ENCODE measurements at regions not wholly inside any gene's neighbourhood (a gene's known extent, or its start where the extent isn't known, plus 50 kb on each side); places are given as distances from the start of the nearest gene placed in this dataset.
"Not testable (repeated sequence)": the region's sequence is repeated elsewhere in the genome, so short reads cannot be mapped to it uniquely, and the experiment has no call there.

- DNase-seq: no peak
These were observed 69.5 kb upstream of the KCNAB1 start for GRCh38 chr3:156050918-156051317.

GRCh38 chr3:156051651-156052050 is 68.7 kb upstream of the KCNAB1 start:
- DNase-seq: no peak

- no peak for DNase-seq
These were observed 68.3 kb upstream of the KCNAB1 start for GRCh38 chr3:156052115-156052514.

- no peak for DNase-seq
These were observed 60.4 kb upstream of the KCNAB1 start for GRCh38 chr3:156059950-156060501.

GRCh38 chr3:156068151-156068550 is 52.2 kb upstream of the KCNAB1 start:
- DNase-seq: not testable (repeated sequence)

- no peak for DNase-seq
These were observed 50.4 kb upstream of the KCNAB1 start for GRCh38 chr3:156070028-156070427.
